Body of pancreas (tissue), 4 donors: ENCODE measurements at regions not wholly inside any gene's neighbourhood (a gene's known extent, or its start where the extent isn't known, plus 50 kb on each side); places are given as distances from the start of the nearest gene placed in this dataset.

ENCODE experiments used
- POLR2A ChIP-seq, 3 donors: fragments of 450-650 bp; IDR thresholded peaks; one replicate each; pipeline ENCODE4 v1.6.1; 2016; ENCODE audit warnings: antibody characterized with exemption in 3 of 3, mild to moderate bottlenecking in 2 of 3
- TF ChIP-seq, protein P1 (sequence below), 7 experiments: fragments of 450-650 bp in 4 of 7; fragments of 200-600 bp in 3 of 7; sonication (generic) in 3 of 7; IDR thresholded peaks; one replicate each; pipeline ENCODE4 v1.5.1; 2016 to 2019; ENCODE audit warnings: antibody characterized with exemption in 7 of 7

- TF ChIP-seq, protein P1, sequence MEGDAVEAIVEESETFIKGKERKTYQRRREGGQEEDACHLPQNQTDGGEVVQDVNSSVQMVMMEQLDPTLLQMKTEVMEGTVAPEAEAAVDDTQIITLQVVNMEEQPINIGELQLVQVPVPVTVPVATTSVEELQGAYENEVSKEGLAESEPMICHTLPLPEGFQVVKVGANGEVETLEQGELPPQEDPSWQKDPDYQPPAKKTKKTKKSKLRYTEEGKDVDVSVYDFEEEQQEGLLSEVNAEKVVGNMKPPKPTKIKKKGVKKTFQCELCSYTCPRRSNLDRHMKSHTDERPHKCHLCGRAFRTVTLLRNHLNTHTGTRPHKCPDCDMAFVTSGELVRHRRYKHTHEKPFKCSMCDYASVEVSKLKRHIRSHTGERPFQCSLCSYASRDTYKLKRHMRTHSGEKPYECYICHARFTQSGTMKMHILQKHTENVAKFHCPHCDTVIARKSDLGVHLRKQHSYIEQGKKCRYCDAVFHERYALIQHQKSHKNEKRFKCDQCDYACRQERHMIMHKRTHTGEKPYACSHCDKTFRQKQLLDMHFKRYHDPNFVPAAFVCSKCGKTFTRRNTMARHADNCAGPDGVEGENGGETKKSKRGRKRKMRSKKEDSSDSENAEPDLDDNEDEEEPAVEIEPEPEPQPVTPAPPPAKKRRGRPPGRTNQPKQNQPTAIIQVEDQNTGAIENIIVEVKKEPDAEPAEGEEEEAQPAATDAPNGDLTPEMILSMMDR (IDR thresholded peaks at IDR 0.05), result no peak
- TF ChIP-seq POLR2A (IDR thresholded peaks at IDR 0.05), result no peak
Observed at GRCh38 chr2:184357033-184357432, 241.3 kb upstream of the ZNF804A start.
